IMR-90 (cell line): ENCODE measurements at regions not wholly inside any gene's neighbourhood (a gene's known extent, or its start where the extent isn't known, plus 50 kb on each side); places are given as distances from the start of the nearest gene placed in this dataset.

ENCODE experiments used
- ATAC-seq: fragments of 200-7000 bp; cut with Tn5 transposase; 2 replicates; pipeline ENCODE4 v1.9.1; 2020; ENCODE audit warnings: low read depth, mild to moderate bottlenecking, moderate library complexity
- BruUV-seq: library from RNA; stranded (reverse); fragments of 400-500 nt; replicated peaks from 2 replicates; lab custom pipeline; 2021; lab: Mats Ljungman, UMichigan
- CTCF ChIA-PET: fragments of 300-600 bp; formaldehyde crosslinking; extraction: SDS; loops from one replicate; lab custom pipeline; 2021; ENCODE audit warnings: antibody characterized with exemption; lab: Yijun Ruan, JAX
- POLR2A ChIA-PET: fragments of 300-600 bp; sonication (Branson Sonifier 250); formaldehyde crosslinking; loops from one replicate; lab custom pipeline; 2022; ENCODE audit warnings: antibody characterized with exemption; ENCODE audit not compliant: unreplicated experiment; lab: Charles Lee
- DNase-seq: peaks from one replicate; pipeline ENCODE4 v3.0.0; 2013
- H2AFZ ChIP-seq: replicated peaks from 2 replicates; pipeline ENCODE3; 2013; ENCODE audit warnings: low read length, mild to moderate bottlenecking; ENCODE audit not compliant: poor library complexity
- H2AK5ac ChIP-seq: 2 replicates; pipeline ENCODE4 v1.6.1; 2013; ENCODE audit warnings: low read depth, low read length, inconsistent platforms
- H2AK9ac ChIP-seq: replicated peaks from 2 replicates; pipeline ENCODE3; 2013; ENCODE audit warnings: mild to moderate bottlenecking, low read depth, low read length, moderate library complexity; ENCODE audit not compliant: poor library complexity
- H2BK120ac ChIP-seq: 2 replicates; pipeline ENCODE4 v1.6.1; 2013; ENCODE audit warnings: low read depth, low read length, inconsistent platforms
- H2BK15ac ChIP-seq: 3 replicates; pipeline ENCODE4 v1.6.1; 2013; ENCODE audit warnings: low read depth, low read length, inconsistent platforms
- H2BK20ac ChIP-seq: 2 replicates; pipeline ENCODE4 v1.6.1; 2013; ENCODE audit warnings: low read depth, mild to moderate bottlenecking, inconsistent platforms, low read length, moderate library complexity
- H2BK5ac ChIP-seq: 2 replicates; pipeline ENCODE4 v1.6.1; 2013; ENCODE audit warnings: mild to moderate bottlenecking, low read depth, low read length, inconsistent platforms; ENCODE audit not compliant: poor library complexity, severe bottlenecking
- H3K14ac ChIP-seq: replicated peaks from 2 replicates; pipeline ENCODE4 v1.6.1; 2013; ENCODE audit warnings: low read depth, low read length, inconsistent platforms
- H3K18ac ChIP-seq: 2 replicates; pipeline ENCODE4 v1.6.1; 2013; ENCODE audit warnings: low read depth, low read length, control low read depth
- H3K23ac ChIP-seq: 2 replicates; pipeline ENCODE4 v1.6.1; 2013; ENCODE audit warnings: low read depth, low read length, inconsistent platforms
- H3K27ac ChIP-seq: 2 replicates; pipeline ENCODE4 v1.5.1; 2013; ENCODE audit warnings: mild to moderate bottlenecking, control low read depth, low read length; ENCODE audit not compliant: insufficient read depth
- H3K27me3 ChIP-seq: 2 replicates; pipeline ENCODE4 v1.6.1; 2013; ENCODE audit warnings: low read length; ENCODE audit not compliant: control insufficient read depth, insufficient read depth
- H3K36me3 ChIP-seq: 2 replicates; pipeline ENCODE4 v1.6.1; 2013; ENCODE audit warnings: low read length, mixed read lengths; ENCODE audit not compliant: control insufficient read depth, insufficient read depth
- H3K4ac ChIP-seq: 2 replicates; pipeline ENCODE4 v1.6.1; 2013; ENCODE audit warnings: low read depth, low read length, inconsistent platforms
- H3K4me1 ChIP-seq: 2 replicates; pipeline ENCODE4 v1.6.1; 2013; ENCODE audit warnings: low read length, mixed read lengths; ENCODE audit not compliant: control insufficient read depth, insufficient read depth
- H3K4me2 ChIP-seq: 2 replicates; pipeline ENCODE4 v1.6.1; 2013; ENCODE audit warnings: low read depth, mild to moderate bottlenecking, control low read depth, low read length, moderate library complexity
- H3K4me3 ChIP-seq: 2 replicates; pipeline ENCODE4 v1.5.1; 2013; ENCODE audit warnings: low read depth, mild to moderate bottlenecking, control low read depth, low read length, moderate library complexity; ENCODE audit not compliant: insufficient read depth
- H3K56ac ChIP-seq: 2 replicates; pipeline ENCODE4 v1.6.1; 2013; ENCODE audit warnings: low read length, inconsistent platforms; ENCODE audit not compliant: insufficient read depth; ENCODE audit errors: extremely low read depth
- H3K79me1 ChIP-seq, 2 experiments: 2 replicates each; pipeline ENCODE4 v1.6.1; 2013; ENCODE audit warnings: low read length in 2 of 2, inconsistent platforms in 1 of 2, low read depth in 1 of 2
- H3K9ac ChIP-seq: 2 replicates; pipeline ENCODE4 v1.6.1; 2013; ENCODE audit warnings: low read depth, low read length, control low read depth
- H3K9me1 ChIP-seq: 2 replicates; pipeline ENCODE4 v1.6.1; 2013; ENCODE audit warnings: low read length, inconsistent platforms; ENCODE audit not compliant: insufficient read depth
- H3K9me3 ChIP-seq: 2 replicates; pipeline ENCODE4 v1.6.1; 2013; ENCODE audit warnings: low read length; ENCODE audit not compliant: control insufficient read depth, insufficient read depth
- H4K20me1 ChIP-seq: 2 replicates; pipeline ENCODE4 v1.6.1; 2013; ENCODE audit warnings: low read length, inconsistent platforms; ENCODE audit not compliant: insufficient read depth
- H4K5ac ChIP-seq: 2 replicates; pipeline ENCODE4 v1.6.1; 2013; ENCODE audit warnings: mild to moderate bottlenecking, low read depth, low read length, control low read depth
- H4K8ac ChIP-seq, 2 experiments: 2 replicates each; pipeline ENCODE4 v1.6.1; 2013; ENCODE audit warnings: low read depth in 2 of 2, low read length in 2 of 2, control low read depth in 1 of 2, inconsistent platforms in 1 of 2
- H4K91ac ChIP-seq: 2 replicates; pipeline ENCODE4 v1.6.1; 2013; ENCODE audit warnings: low read depth, low read length, inconsistent platforms; ENCODE audit not compliant: insufficient read depth
- BHLHE40 ChIP-seq: fragments of 150-350 bp; IDR thresholded peaks from 2 replicates; pipeline ENCODE4 v1.6.1; 2016; ENCODE audit warnings: mild to moderate bottlenecking, low read depth, low read length
- CEBPB ChIP-seq: IDR thresholded peaks from 2 replicates; pipeline ENCODE4 v1.6.1; 2012; ENCODE audit warnings: low read depth, low read length, improper control_type of control experiment
- CHD1 ChIP-seq: IDR thresholded peaks from 2 replicates; pipeline ENCODE4 v1.6.1; 2012; ENCODE audit warnings: low read depth, low read length, improper control_type of control experiment
- MAFK ChIP-seq: IDR thresholded peaks from 2 replicates; pipeline ENCODE4 v1.6.1; 2012; ENCODE audit warnings: low read depth, low read length, improper control_type of control experiment
- MAZ ChIP-seq: IDR thresholded peaks from 2 replicates; pipeline ENCODE4 v1.6.1; 2012; ENCODE audit warnings: low read depth, mild to moderate bottlenecking, low read length, improper control_type of control experiment, moderate library complexity, borderline replicate concordance
- MXI1 ChIP-seq: IDR thresholded peaks from 2 replicates; pipeline ENCODE4 v1.6.1; 2012; ENCODE audit warnings: low read depth, mild to moderate bottlenecking, low read length, moderate library complexity, borderline replicate concordance
- NFE2L2 ChIP-seq: fragments of 150-350 bp; IDR thresholded peaks from 2 replicates; pipeline ENCODE4 v1.6.1; 2016; ENCODE audit warnings: low read depth, mild to moderate bottlenecking, low read length
- RAD21 ChIP-seq: IDR thresholded peaks from 2 replicates; pipeline ENCODE4 v1.6.1; 2012; ENCODE audit warnings: low read length, improper control_type of control experiment
- RCOR1 ChIP-seq: IDR thresholded peaks from 2 replicates; pipeline ENCODE4 v1.6.1; 2012; ENCODE audit warnings: mild to moderate bottlenecking, low read length, improper control_type of control experiment; ENCODE audit not compliant: insufficient replicate concordance
- RFX5 ChIP-seq: IDR thresholded peaks from 2 replicates; pipeline ENCODE4 v1.8.0; 2012; ENCODE audit warnings: low read depth, mild to moderate bottlenecking, low read length, moderate library complexity
- SMC3 ChIP-seq: fragments of 150-350 bp; IDR thresholded peaks from 2 replicates; pipeline ENCODE4 v1.6.1; 2016; ENCODE audit warnings: low read depth, mild to moderate bottlenecking, antibody characterized with exemption, low read length, moderate library complexity
- WGBS, 2 experiments: methylation state at CpG; one replicate each; pipeline versions ENCODE4 v1.1.5 to v1.1.7; 2013; ENCODE audit warnings: missing lambda C conversion rate in 2 of 2; ENCODE audit not compliant: insufficient read length in 1 of 2; ENCODE audit errors: extremely low coverage in 2 of 2; 5-methylcytosine and 5-hydroxymethylcytosine counted together
- dilution Hi-C: fragments of 300-500 bp; cut with HindIII; formaldehyde crosslinking; loops from one replicate; pipeline ENCODE4 v1.14.3; 2018; ENCODE audit warnings: low sequenced_read_pairs; ENCODE audit not compliant: unreplicated experiment
- in situ Hi-C: fragments of 300-500 bp; cut with MboI; formaldehyde crosslinking; loops from 3 replicates; pipeline ENCODE4 v1.14.3; 2019; ENCODE audit warnings: low sequenced_read_pairs, inconsistent platforms, mixed read lengths
- intact Hi-C: fragments of 100-400 bp; cut with micrococcal nuclease; formaldehyde crosslinking; loops from 2 replicates; pipeline ENCODE4 v1.10.0; 2022
- TF ChIP-seq, protein P1 (sequence below): conservative IDR thresholded peaks from 2 replicates; pipeline ENCODE4 v1.5.1; 2012; ENCODE audit warnings: mild to moderate bottlenecking, low read depth, low read length, improper control_type of control experiment

DNA sequence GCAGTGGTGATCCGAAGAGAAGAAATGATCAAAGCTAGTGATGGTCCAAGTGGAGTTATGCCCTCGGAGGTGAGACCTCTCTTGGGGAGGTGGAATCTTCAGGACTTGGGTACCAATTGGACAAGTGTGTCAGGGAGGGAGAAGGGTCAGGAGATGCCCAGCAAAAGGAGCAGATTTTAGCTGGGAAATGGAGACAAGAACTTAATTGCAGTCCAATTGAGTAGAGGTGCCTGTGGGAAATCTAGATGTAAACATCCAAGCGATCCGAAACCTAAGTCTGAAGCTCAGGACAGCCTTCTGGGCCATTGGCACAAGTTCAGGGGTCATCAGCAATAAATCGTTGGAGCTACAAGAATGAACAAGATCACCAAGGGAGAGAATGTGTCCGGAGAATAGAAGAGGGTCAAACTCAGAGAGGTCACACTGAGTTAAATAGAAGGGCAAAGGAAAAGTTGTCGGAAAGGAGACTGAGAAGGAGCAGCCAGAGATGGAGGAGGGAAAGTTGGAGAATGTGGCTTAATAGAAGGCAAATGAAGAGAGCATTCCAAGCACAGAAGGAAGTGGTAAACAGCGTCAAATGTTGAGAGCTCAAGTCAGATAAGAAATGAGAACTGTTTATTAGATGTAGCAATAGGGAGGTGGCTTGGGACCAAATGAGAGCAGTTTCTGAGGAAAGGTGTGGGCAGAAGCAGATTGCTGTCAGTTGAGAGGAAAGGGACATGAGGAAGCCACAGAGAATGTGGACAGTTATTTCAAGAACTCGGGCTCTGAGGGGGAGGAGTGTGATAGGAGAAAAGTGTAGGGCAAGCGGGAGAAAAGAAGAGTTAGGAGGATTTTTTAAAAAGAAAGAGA lies 64.2 kb upstream of the FNDC3B start:
- peak overlapping the region; percentile 97 for H2BK20ac ChIP-seq
- POLR2A ChIA-PET: interaction anchor here (1.0 to 1.2 kb wide), 3 partner anchors 64 to 101 kb away, joined by 3 to 4 read pairs (median 3); partner anchors contain the start of gene FNDC3B
- H4K5ac ChIP-seq: peak overlapping the region; percentile 97
- H3K36me3 ChIP-seq: no peaks in the 10 kb centered on the region
- peak overlapping the region; percentile 74 for H2AFZ ChIP-seq
- TF ChIP-seq MAFK: no peak
- TF ChIP-seq RCOR1: peak; percentile 51
- peak; percentile 46; the same call in 1 of the 2 replicates for TF ChIP-seq MAZ
- no peak for TF ChIP-seq SMC3
- no peak for TF ChIP-seq CHD1
- no peak for TF ChIP-seq RAD21
- no peak for TF ChIP-seq NFE2L2
- TF ChIP-seq BHLHE40: peak; percentile 49; the same call in 1 of the 2 replicates
- peak; percentile 91 for TF ChIP-seq CEBPB
- TF ChIP-seq MXI1: no peak; the same call in 1 of the 2 replicates
- no peak for TF ChIP-seq RFX5
- TF ChIP-seq, protein P1, sequence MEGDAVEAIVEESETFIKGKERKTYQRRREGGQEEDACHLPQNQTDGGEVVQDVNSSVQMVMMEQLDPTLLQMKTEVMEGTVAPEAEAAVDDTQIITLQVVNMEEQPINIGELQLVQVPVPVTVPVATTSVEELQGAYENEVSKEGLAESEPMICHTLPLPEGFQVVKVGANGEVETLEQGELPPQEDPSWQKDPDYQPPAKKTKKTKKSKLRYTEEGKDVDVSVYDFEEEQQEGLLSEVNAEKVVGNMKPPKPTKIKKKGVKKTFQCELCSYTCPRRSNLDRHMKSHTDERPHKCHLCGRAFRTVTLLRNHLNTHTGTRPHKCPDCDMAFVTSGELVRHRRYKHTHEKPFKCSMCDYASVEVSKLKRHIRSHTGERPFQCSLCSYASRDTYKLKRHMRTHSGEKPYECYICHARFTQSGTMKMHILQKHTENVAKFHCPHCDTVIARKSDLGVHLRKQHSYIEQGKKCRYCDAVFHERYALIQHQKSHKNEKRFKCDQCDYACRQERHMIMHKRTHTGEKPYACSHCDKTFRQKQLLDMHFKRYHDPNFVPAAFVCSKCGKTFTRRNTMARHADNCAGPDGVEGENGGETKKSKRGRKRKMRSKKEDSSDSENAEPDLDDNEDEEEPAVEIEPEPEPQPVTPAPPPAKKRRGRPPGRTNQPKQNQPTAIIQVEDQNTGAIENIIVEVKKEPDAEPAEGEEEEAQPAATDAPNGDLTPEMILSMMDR: no peak
- WGBS, 2 experiments: 39% methylated on average over 9 of the region's 10 CpGs; no CpG with 5 or more reads in 1 of the 2 experiments
- CTCF ChIA-PET: no interaction called here
- intact Hi-C loops (loop anchor here (2.0 kb wide), 1 partner anchor 64 kb away; the partner anchor contains the start of gene FNDC3B), in situ Hi-C loops (no loop called here), dilution Hi-C loops (no loop called here)
- H4K8ac ChIP-seq: peak overlapping the region; percentile 76 to 98
- H4K20me1 ChIP-seq: no peaks in the 10 kb centered on the region
- H2BK15ac ChIP-seq: peak overlapping the region; percentile 94; the same call in 2 of the 3 replicates
- BruUV-seq: TSS peak; percentile 96
- peak overlapping the region; percentile 75 for H3K14ac ChIP-seq
- peak; percentile 80 for ATAC-seq
- peak overlapping the region; percentile 99 for H3K4ac ChIP-seq
- peak; percentile 92 for DNase-seq
- H3K27me3 ChIP-seq: no peaks in the 10 kb centered on the region
- H3K23ac ChIP-seq: peak overlapping the region; percentile 96
- H3K4me3 ChIP-seq: no peak overlapping the region
- peak overlapping the region; percentile 87 for H3K56ac ChIP-seq
- H2AK9ac ChIP-seq: peak overlapping the region; percentile 31
- H3K18ac ChIP-seq: peak overlapping the region; percentile 100
- peaks cover 29% of the 10 kb centered on the region for H3K4me1 ChIP-seq
- H4K91ac ChIP-seq: peak overlapping the region; percentile 99
- no peaks in the 10 kb centered on the region for H3K9me3 ChIP-seq
- peaks cover 0 to 2% of the 10 kb centered on the region in 2 experiments; a peak in 1 of 4 replicates for H3K79me1 ChIP-seq
- H3K4me2 ChIP-seq: peak overlapping the region; percentile 59
- peak overlapping the region; percentile 87 for H3K27ac ChIP-seq
- peaks cover 21% of the 10 kb centered on the region for H3K9me1 ChIP-seq
- H2BK120ac ChIP-seq: peak overlapping the region; percentile 100
- H2BK5ac ChIP-seq: peak overlapping the region; percentile 99
- peak overlapping the region; percentile 86 for H2AK5ac ChIP-seq
- peak overlapping the region; percentile 44 for H3K9ac ChIP-seq
